ENCODE measurements at regions not wholly inside any gene's neighbourhood (a gene's known extent, or its start where the extent isn't known, plus 50 kb on each side); places are given as distances from the start of the nearest gene placed in this dataset.

- no peak for DNase-seq (ENCODE audit: low read depth, low spot score)
Observed at GRCh38 chr9:135252980-135253304, 165.5 kb downstream of the OLFM1 start.

GRCh38 chr9:135253305-135254004, 166.0 kb downstream of the OLFM1 start:
- DNase-seq (ENCODE audit: low read depth, low spot score) = peak; percentile 71

GRCh38 chr9:135254176-135255032, 166.9 kb downstream of the OLFM1 start:
- no peak for DNase-seq (ENCODE audit: low read depth, low spot score)

GRCh38 chr9:135255033-135255840, 167.8 kb downstream of the OLFM1 start:
- DNase-seq (ENCODE audit: low read depth, low spot score) = no peak

GRCh38 chr9:135255841-135256580, 168.5 kb downstream of the OLFM1 start:
- no peak for DNase-seq (ENCODE audit: low read depth, low spot score)

- no peak for DNase-seq (ENCODE audit: low read depth, low spot score)
Observed at GRCh38 chr9:135256581-135257354, 169.3 kb downstream of the OLFM1 start.

GRCh38 chr9:135258461-135258860, 171.0 kb downstream of the OLFM1 start:
- DNase-seq (ENCODE audit: low read depth, low spot score) = no peak

GRCh38 chr9:135259273-135259672, 171.8 kb downstream of the OLFM1 start:
- DNase-seq (ENCODE audit: low read depth, low spot score) = no peak

- no peak for DNase-seq (ENCODE audit: low read depth, low spot score)
Observed at GRCh38 chr9:135260221-135261180, 173.0 kb downstream of the OLFM1 start.

- no peak for DNase-seq (ENCODE audit: low read depth, low spot score)
Observed at GRCh38 chr9:135262248-135262647, 174.8 kb downstream of the OLFM1 start.

GRCh38 chr9:135263511-135263910, 176.0 kb downstream of the OLFM1 start:
- DNase-seq (ENCODE audit: low read depth, low spot score) = no peak

GRCh38 chr9:135265931-135266330, 178.5 kb downstream of the OLFM1 start:
- no peak for DNase-seq (ENCODE audit: low read depth, low spot score)

GRCh38 chr9:135267191-135267809, 179.8 kb downstream of the OLFM1 start:
- no peak for DNase-seq (ENCODE audit: low read depth, low spot score)

- DNase-seq (ENCODE audit: low read depth, low spot score) = no peak
Observed at GRCh38 chr9:135268031-135268430, 180.6 kb downstream of the OLFM1 start.

- DNase-seq (ENCODE audit: low read depth, low spot score) = no peak
Observed at GRCh38 chr9:135268981-135269380, 181.5 kb downstream of the OLFM1 start.

GRCh38 chr9:135269912-135270830, 182.7 kb downstream of the OLFM1 start:
- DNase-seq (ENCODE audit: low read depth, low spot score) = no peak

- no peak for DNase-seq (ENCODE audit: low read depth, low spot score)
Observed at GRCh38 chr9:135271425-135271824, 184.0 kb downstream of the OLFM1 start.

GRCh38 chr9:135272608-135273007, 185.1 kb downstream of the OLFM1 start:
- no peak for DNase-seq (ENCODE audit: low read depth, low spot score)
